ENCODE measurements at regions not wholly inside any gene's neighbourhood (a gene's known extent, or its start where the extent isn't known, plus 50 kb on each side); places are given as distances from the start of the nearest gene placed in this dataset.
"Not testable (repeated sequence)": the region's sequence is repeated elsewhere in the genome, so short reads cannot be mapped to it uniquely, and the experiment has no call there.

DNA sequence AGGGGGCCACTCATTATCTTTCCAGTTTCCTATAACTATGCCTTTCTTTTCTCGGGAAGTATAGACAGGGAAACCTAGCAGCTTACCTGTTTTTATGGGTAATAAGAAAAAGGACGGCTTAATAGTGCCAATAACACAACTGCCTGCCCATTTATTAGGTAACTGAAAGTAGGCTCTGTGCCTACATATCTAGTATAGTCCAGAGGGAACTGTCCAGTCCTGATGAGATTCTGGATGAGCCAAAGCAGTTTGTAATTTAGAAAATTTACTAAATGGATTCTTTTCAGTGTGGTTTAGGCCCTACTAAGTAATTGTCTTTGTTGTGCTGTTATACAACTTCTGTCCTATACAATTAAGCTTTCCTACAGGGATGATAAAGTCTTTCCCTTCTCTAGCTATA lies 125.5 kb upstream of the CCZ1B start:
- H3K4me3 Mint-ChIP-seq; H3K4me3 ChIP-seq (ENCODE audit: low read length); H3K27ac ChIP-seq (ENCODE audit: low read depth, low read length); H3K36me3 Mint-ChIP-seq; H3K27ac Mint-ChIP-seq; H3K9me3 ChIP-seq (ENCODE audit: low read length); POLR2A ChIA-PET; H3K27me3 ChIP-seq (ENCODE audit: insufficient read depth, low read length, poor library complexity, severe bottlenecking); H3K9me3 Mint-ChIP-seq; DNase-seq; H3K4me1 Mint-ChIP-seq; CTCF ChIA-PET; H3K36me3 ChIP-seq (ENCODE audit: insufficient read depth, low read length); H3K4me1 ChIP-seq (ENCODE audit: insufficient read depth, low read length): not testable (repeated sequence)
- H3K27me3 Mint-ChIP-seq, result peaks cover 6 to 26% of the 10 kb centered on the region in 2 donors

GRCh38 chr7:6953138-6953797 lies 127.2 kb upstream of the CCZ1B start:
- H3K4me3 ChIP-seq (ENCODE audit: low read length); H3K36me3 Mint-ChIP-seq; H3K27me3 ChIP-seq (ENCODE audit: insufficient read depth, low read length, poor library complexity, severe bottlenecking); H3K36me3 ChIP-seq (ENCODE audit: insufficient read depth, low read length); DNase-seq; POLR2A ChIA-PET; H3K4me1 Mint-ChIP-seq; H3K4me3 Mint-ChIP-seq; H3K9me3 Mint-ChIP-seq; H3K27ac ChIP-seq (ENCODE audit: low read depth, low read length); CTCF ChIA-PET; H3K4me1 ChIP-seq (ENCODE audit: insufficient read depth, low read length); H3K9me3 ChIP-seq (ENCODE audit: low read length): not testable (repeated sequence)
- Mint-ChIP-seq H3K27me3 (peaks cover 6 to 23% of the 10 kb centered on the region in 2 donors), H3K27ac (peak overlapping the region in 1 of 8 donors; percentile 24)

- POLR2A ChIA-PET, CTCF ChIA-PET: not testable (repeated sequence)
These were observed 127.7 kb upstream of the CCZ1B start for GRCh38 chr7:6953798-6954181.

DNA sequence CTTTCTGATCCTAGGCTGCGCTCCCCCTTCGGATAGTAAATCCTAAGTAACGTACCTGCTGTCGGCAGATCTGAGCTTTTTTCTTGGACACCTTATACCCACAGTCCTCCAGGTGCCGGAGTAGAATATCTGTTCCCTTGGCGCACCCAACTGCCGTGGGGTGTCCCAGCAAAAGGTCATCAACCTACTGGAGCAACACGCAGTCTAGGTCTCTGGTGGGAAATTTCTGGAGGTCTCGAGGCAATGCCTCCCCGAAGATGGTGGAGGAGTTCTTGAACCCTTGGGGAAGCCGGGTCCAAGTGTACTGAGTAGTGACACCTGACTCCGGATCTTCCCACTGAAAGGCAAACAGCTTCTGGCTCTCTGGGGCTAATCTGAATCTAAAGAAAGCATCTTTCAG lies 129.3 kb upstream of the CCZ1B start:
- H3K27me3 Mint-ChIP-seq, result peaks cover 5 to 14% of the 10 kb centered on the region in 2 donors
- H3K9me3 ChIP-seq (ENCODE audit: low read length); POLR2A ChIA-PET; H3K4me1 ChIP-seq (ENCODE audit: insufficient read depth, low read length); H3K4me1 Mint-ChIP-seq; CTCF ChIA-PET; H3K27ac ChIP-seq (ENCODE audit: low read depth, low read length); H3K4me3 ChIP-seq (ENCODE audit: low read length); H3K36me3 ChIP-seq (ENCODE audit: insufficient read depth, low read length); H3K9me3 Mint-ChIP-seq; DNase-seq; H3K4me3 Mint-ChIP-seq; H3K27me3 ChIP-seq (ENCODE audit: insufficient read depth, low read length, poor library complexity, severe bottlenecking); H3K36me3 Mint-ChIP-seq; H3K27ac Mint-ChIP-seq: not testable (repeated sequence)

More at GRCh38 chr7:6953798-6954181, 127.7 kb upstream of the CCZ1B start:
- H3K36me3 ChIP-seq (ENCODE audit: insufficient read depth, low read length); H3K27ac ChIP-seq (ENCODE audit: low read depth, low read length); DNase-seq; H3K9me3 ChIP-seq (ENCODE audit: low read length); H3K4me3 ChIP-seq (ENCODE audit: low read length); H3K36me3 Mint-ChIP-seq; H3K4me3 Mint-ChIP-seq; H3K4me1 Mint-ChIP-seq; H3K27ac Mint-ChIP-seq; H3K9me3 Mint-ChIP-seq; H3K4me1 ChIP-seq (ENCODE audit: insufficient read depth, low read length); H3K27me3 ChIP-seq (ENCODE audit: insufficient read depth, low read length, poor library complexity, severe bottlenecking): not testable (repeated sequence)
- peaks cover 6 to 23% of the 10 kb centered on the region in 2 donors for H3K27me3 Mint-ChIP-seq

- H3K4me3 Mint-ChIP-seq; H3K27me3 ChIP-seq (ENCODE audit: insufficient read depth, low read length, poor library complexity, severe bottlenecking); H3K4me3 ChIP-seq (ENCODE audit: low read length); H3K36me3 Mint-ChIP-seq; H3K27ac ChIP-seq (ENCODE audit: low read depth, low read length); H3K27ac Mint-ChIP-seq; DNase-seq; CTCF ChIA-PET; H3K9me3 ChIP-seq (ENCODE audit: low read length); H3K36me3 ChIP-seq (ENCODE audit: insufficient read depth, low read length); H3K4me1 Mint-ChIP-seq; POLR2A ChIA-PET; H3K4me1 ChIP-seq (ENCODE audit: insufficient read depth, low read length): not testable (repeated sequence)
- Mint-ChIP-seq H3K9me3 (peaks cover 0 to 12% (median 1%) of the 10 kb centered on the region in 5 donors), H3K27me3 (peaks cover 7 to 20% of the 10 kb centered on the region in 2 donors)
These were observed 130.0 kb upstream of the CCZ1B start for GRCh38 chr7:6955990-6956566.

- Mint-ChIP-seq H3K9me3 (peaks cover 0 to 12% (median 3%) of the 10 kb centered on the region in 5 donors), H3K27me3 (peaks cover 5 to 23% of the 10 kb centered on the region in 2 donors)
- H3K4me1 Mint-ChIP-seq; H3K4me3 Mint-ChIP-seq; DNase-seq; POLR2A ChIA-PET; H3K27ac Mint-ChIP-seq; H3K4me1 ChIP-seq (ENCODE audit: insufficient read depth, low read length); H3K27ac ChIP-seq (ENCODE audit: low read depth, low read length); H3K4me3 ChIP-seq (ENCODE audit: low read length); H3K36me3 ChIP-seq (ENCODE audit: insufficient read depth, low read length); CTCF ChIA-PET; H3K9me3 ChIP-seq (ENCODE audit: low read length); H3K27me3 ChIP-seq (ENCODE audit: insufficient read depth, low read length, poor library complexity, severe bottlenecking); H3K36me3 Mint-ChIP-seq: not testable (repeated sequence)
These were observed 132.3 kb upstream of the CCZ1B start for GRCh38 chr7:6958371-6958770.

- Mint-ChIP-seq H3K9me3 (peaks cover 0 to 12% (median 3%) of the 10 kb centered on the region in 5 donors), H3K27me3 (peaks cover 5 to 28% of the 10 kb centered on the region in 2 donors)
- H3K36me3 ChIP-seq (ENCODE audit: insufficient read depth, low read length); H3K4me1 ChIP-seq (ENCODE audit: insufficient read depth, low read length); H3K36me3 Mint-ChIP-seq; CTCF ChIA-PET; H3K27ac ChIP-seq (ENCODE audit: low read depth, low read length); H3K9me3 ChIP-seq (ENCODE audit: low read length); H3K4me3 Mint-ChIP-seq; H3K4me1 Mint-ChIP-seq; DNase-seq; POLR2A ChIA-PET; H3K27me3 ChIP-seq (ENCODE audit: insufficient read depth, low read length, poor library complexity, severe bottlenecking); H3K27ac Mint-ChIP-seq; H3K4me3 ChIP-seq (ENCODE audit: low read length): not testable (repeated sequence)
These were observed 133.9 kb upstream of the CCZ1B start for GRCh38 chr7:6959942-6960341.

GRCh38 chr7:6962871-6963270 lies 136.8 kb upstream of the CCZ1B start:
- H3K4me3 Mint-ChIP-seq; H3K4me3 ChIP-seq (ENCODE audit: low read length); DNase-seq; H3K36me3 ChIP-seq (ENCODE audit: insufficient read depth, low read length); CTCF ChIA-PET; H3K36me3 Mint-ChIP-seq; H3K4me1 ChIP-seq (ENCODE audit: insufficient read depth, low read length); H3K27ac ChIP-seq (ENCODE audit: low read depth, low read length); POLR2A ChIA-PET; H3K27me3 ChIP-seq (ENCODE audit: insufficient read depth, low read length, poor library complexity, severe bottlenecking); H3K27ac Mint-ChIP-seq; H3K4me1 Mint-ChIP-seq; H3K9me3 ChIP-seq (ENCODE audit: low read length): not testable (repeated sequence)
- H3K27me3 Mint-ChIP-seq, result peaks cover 5 to 39% of the 10 kb centered on the region in 2 donors
- peaks cover 0 to 12% (median 3%) of the 10 kb centered on the region in 5 donors for H3K9me3 Mint-ChIP-seq

DNA sequence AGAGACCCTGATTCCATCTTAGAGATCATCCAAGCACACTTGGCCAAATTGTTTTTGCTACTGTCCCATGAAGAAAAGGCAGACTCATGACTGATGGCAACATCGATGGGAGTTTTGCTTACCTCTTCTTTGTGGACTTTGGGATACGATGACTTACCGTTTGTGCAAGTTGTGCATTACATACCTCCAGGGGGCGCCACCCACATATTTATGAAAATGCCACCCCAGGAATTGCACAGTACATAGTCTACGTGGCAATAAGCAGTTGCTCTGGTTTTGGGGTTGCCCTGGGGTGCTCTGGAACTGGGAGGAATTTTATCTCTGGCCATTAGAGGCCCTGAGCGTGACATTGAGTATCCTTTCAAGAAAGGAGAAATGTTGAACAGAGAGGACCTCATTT lies 139.0 kb upstream of the CCZ1B start:
- H3K4me1 Mint-ChIP-seq; H3K4me1 ChIP-seq (ENCODE audit: insufficient read depth, low read length); H3K9me3 ChIP-seq (ENCODE audit: low read length); CTCF ChIA-PET; H3K4me3 Mint-ChIP-seq; H3K36me3 ChIP-seq (ENCODE audit: insufficient read depth, low read length); H3K27ac ChIP-seq (ENCODE audit: low read depth, low read length); H3K36me3 Mint-ChIP-seq; H3K27me3 ChIP-seq (ENCODE audit: insufficient read depth, low read length, poor library complexity, severe bottlenecking); H3K4me3 ChIP-seq (ENCODE audit: low read length); POLR2A ChIA-PET; H3K9me3 Mint-ChIP-seq: not testable (repeated sequence)
- Mint-ChIP-seq H3K27ac (peak overlapping the region in 1 of 8 donors; percentile 10), H3K27me3 (peaks cover 8 to 37% of the 10 kb centered on the region in 2 donors)
- peak; percentile 23 to 70 (median 44) for DNase-seq
